Erythroblast (primary cell): ENCODE measurements at regions not wholly inside any gene's neighbourhood (a gene's known extent, or its start where the extent isn't known, plus 50 kb on each side); places are given as distances from the start of the nearest gene placed in this dataset.
"Not testable (repeated sequence)": the region's sequence is repeated elsewhere in the genome, so short reads cannot be mapped to it uniquely, and the experiment has no call there.

Source experiments
- GATA1 ChIP-seq: IDR thresholded peaks from 2 replicates; pipeline ENCODE4 v1.6.1; 2011; ENCODE audit warnings: low read depth, mild to moderate bottlenecking, control low read depth, low read length, moderate library complexity
- POLR2A ChIP-seq: IDR thresholded peaks from 2 replicates; pipeline ENCODE4 v1.6.1; 2011; ENCODE audit warnings: mild to moderate bottlenecking, low read length

DNA sequence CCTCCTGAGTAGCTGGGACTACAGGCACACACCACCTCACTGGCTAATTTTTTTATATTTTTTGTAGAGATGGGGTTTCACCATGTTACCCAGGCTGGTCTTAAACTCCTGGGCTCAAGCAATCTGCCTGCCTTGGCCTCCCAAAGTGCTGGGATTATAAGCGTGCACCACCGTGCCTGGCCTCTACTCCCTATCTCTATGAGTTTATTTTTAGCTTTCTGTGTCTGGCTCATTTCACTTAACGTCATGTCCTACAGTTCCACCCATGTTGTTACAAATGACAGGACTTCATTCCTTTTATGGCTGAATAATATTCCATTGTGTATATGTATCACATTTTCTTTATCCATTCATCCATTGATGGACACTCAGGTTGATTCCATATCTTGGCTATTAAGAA lies 164.2 kb upstream of the ZNF648 start:
- not testable (repeated sequence) for TF ChIP-seq POLR2A, GATA1
